ENCODE measurements at regions not wholly inside any gene's neighbourhood (a gene's known extent, or its start where the extent isn't known, plus 50 kb on each side); places are given as distances from the start of the nearest gene placed in this dataset.

DNA sequence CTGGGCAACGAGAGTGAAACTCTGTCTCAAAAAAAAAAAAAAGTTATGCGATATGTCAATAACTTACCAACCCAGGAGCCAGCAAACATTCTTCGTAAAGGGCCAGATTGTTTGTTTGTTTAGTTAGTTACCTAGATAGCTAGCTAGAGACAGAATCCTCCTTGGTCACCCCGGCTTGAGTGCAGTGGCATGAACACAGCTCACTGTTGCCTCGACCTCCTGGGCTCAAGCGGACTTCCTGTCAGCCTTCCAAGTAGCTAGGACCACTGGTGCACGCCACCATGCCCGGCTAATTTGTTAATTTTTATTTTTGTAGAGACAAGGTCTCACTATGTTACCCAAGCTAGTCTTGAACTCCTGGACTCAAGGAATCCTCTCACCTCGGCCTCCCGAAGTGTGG is 113.0 kb downstream of the LITAF start:
- Histone ChIP-seq H3K4me2 (ENCODE audit: insufficient read depth, low read length) (no peak overlapping the region), H3K9ac (replicated peaks; ENCODE audit: extremely low read depth, insufficient read depth, low read length) (no peak overlapping the region), H3K4me3 (replicated peaks in 1 of 3; ENCODE audit: insufficient read depth in 1 of 3, low read depth in 1 of 3, low read length in 3 of 3) (no peak overlapping the region), H2AFZ (ENCODE audit: low read depth, low read length) (no peak overlapping the region), H3K36me3 (ENCODE audit: control insufficient read depth in 2 of 2, extremely low read depth in 1 of 2, insufficient read depth in 2 of 2, low read length in 2 of 2) (no peaks in the 10 kb centered on the region), H3K27me3 (ENCODE audit: control insufficient read depth in 2 of 2, insufficient read depth in 2 of 2, low read length in 2 of 2) (no peaks in the 10 kb centered on the region), H3K9me1 (replicated peaks; ENCODE audit: control insufficient read depth, extremely low read depth, insufficient read depth, low read length) (no peaks in the 10 kb centered on the region), H4K20me1 (replicated peaks; ENCODE audit: control insufficient read depth, extremely low read depth, insufficient read depth, low read length) (no peaks in the 10 kb centered on the region), H3K9me3 (replicated peaks; ENCODE audit: control insufficient read depth, insufficient read depth, low read length) (no peaks in the 10 kb centered on the region), H3K79me2 (ENCODE audit: control insufficient read depth, insufficient read depth, low read length) (no peaks in the 10 kb centered on the region), H3K4me1 (ENCODE audit: control insufficient read depth, extremely low read depth, insufficient read depth, low read length) (no peaks in the 10 kb centered on the region), H3K27ac (ENCODE audit: insufficient read depth, low read depth, low read length) (no peak overlapping the region)
- no peak for TF ChIP-seq GATA2 (IDR thresholded peaks at IDR 0.05; ENCODE audit: insufficient read depth, insufficient read length, low read depth, low read length)
- TF ChIP-seq MYC (IDR thresholded peaks at IDR 0.05; ENCODE audit: low read depth, low read length) = no peak
- no peak for TF ChIP-seq POLR2A (IDR thresholded peaks at IDR 0.05; ENCODE audit: low read depth, low read length)
- no peak for TF ChIP-seq POLR2AphosphoS5 (IDR thresholded peaks at IDR 0.05; ENCODE audit: insufficient read depth, low read depth, low read length)
- TF ChIP-seq, protein P1, sequence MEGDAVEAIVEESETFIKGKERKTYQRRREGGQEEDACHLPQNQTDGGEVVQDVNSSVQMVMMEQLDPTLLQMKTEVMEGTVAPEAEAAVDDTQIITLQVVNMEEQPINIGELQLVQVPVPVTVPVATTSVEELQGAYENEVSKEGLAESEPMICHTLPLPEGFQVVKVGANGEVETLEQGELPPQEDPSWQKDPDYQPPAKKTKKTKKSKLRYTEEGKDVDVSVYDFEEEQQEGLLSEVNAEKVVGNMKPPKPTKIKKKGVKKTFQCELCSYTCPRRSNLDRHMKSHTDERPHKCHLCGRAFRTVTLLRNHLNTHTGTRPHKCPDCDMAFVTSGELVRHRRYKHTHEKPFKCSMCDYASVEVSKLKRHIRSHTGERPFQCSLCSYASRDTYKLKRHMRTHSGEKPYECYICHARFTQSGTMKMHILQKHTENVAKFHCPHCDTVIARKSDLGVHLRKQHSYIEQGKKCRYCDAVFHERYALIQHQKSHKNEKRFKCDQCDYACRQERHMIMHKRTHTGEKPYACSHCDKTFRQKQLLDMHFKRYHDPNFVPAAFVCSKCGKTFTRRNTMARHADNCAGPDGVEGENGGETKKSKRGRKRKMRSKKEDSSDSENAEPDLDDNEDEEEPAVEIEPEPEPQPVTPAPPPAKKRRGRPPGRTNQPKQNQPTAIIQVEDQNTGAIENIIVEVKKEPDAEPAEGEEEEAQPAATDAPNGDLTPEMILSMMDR (IDR thresholded peaks at IDR 0.05; ENCODE audit: extremely low read depth in 1 of 2, insufficient read depth in 1 of 2, low read depth in 1 of 2, low read length in 2 of 2) = no peak
- no peak for TF ChIP-seq EZH2 (IDR thresholded peaks at IDR 0.05; ENCODE audit: borderline replicate concordance, low read depth, low read length, severe bottlenecking)
- TF ChIP-seq JUN (IDR thresholded peaks at IDR 0.05; ENCODE audit: borderline replicate concordance, insufficient read depth, insufficient read length, low read depth) = no peak
- no peak for TF ChIP-seq FOS (IDR thresholded peaks at IDR 0.05; ENCODE audit: borderline replicate concordance, insufficient read depth, low read length)
- TF ChIP-seq, protein P2, sequence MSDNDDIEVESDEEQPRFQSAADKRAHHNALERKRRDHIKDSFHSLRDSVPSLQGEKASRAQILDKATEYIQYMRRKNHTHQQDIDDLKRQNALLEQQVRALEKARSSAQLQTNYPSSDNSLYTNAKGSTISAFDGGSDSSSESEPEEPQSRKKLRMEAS (IDR thresholded peaks at IDR 0.05; ENCODE audit: insufficient read depth, insufficient read length) = no peak
- CTCF ChIA-PET = interaction anchor here (2.0 kb wide), 1 partner anchor 24 kb away, joined by 5 read pairs; no protein-coding TSS in a partner anchor
- FAIRE-seq (no peak), DNase-seq (ENCODE audit: low read depth, low spot score) (no peak)
- intact Hi-C loops (cut with micrococcal nuclease) (no loop called here), dilution Hi-C loops (cut with MboI; ENCODE audit: extremely low pct_ligation_motif_present, low sequenced_read_pairs) (no loop called here)
- BruUV-seq (replicated peaks) = no TSS peak
- POLR2A ChIA-PET = no interaction called here
